Uterus (tissue), 3 donors: ENCODE measurements at regions not wholly inside any gene's neighbourhood (a gene's known extent, or its start where the extent isn't known, plus 50 kb on each side); places are given as distances from the start of the nearest gene placed in this dataset.

Experiments used
- DNase-seq, 2 donors: peaks; one replicate each; pipeline ENCODE4 v3.0.0-alpha.2; 2019 to 2020
- H3K27ac ChIP-seq, 2 donors: fragments of 200-600 bp; sonication (generic); 1 replicate in 1 of 2; 2 replicates in 1 of 2; pipeline ENCODE4 v1.5.1; 2016 to 2018
- H3K27me3 ChIP-seq, 2 donors: fragments of 200-600 bp; sonication (generic); one replicate each; pipeline ENCODE4 v1.5.1; 2018 to 2019; ENCODE audit warnings: control low read depth in 1 of 2
- H3K36me3 ChIP-seq, 2 donors: fragments of 200-600 bp; sonication (generic); one replicate each; pipeline ENCODE4 v1.5.1; 2019; ENCODE audit warnings: control low read depth in 1 of 2
- H3K4me1 ChIP-seq, 2 donors: fragments of 200-600 bp; sonication (generic); one replicate each; pipeline ENCODE4 v1.5.1; 2018 to 2019; ENCODE audit warnings: control low read depth in 1 of 2
- H3K4me3 ChIP-seq, 2 donors: fragments of 200-600 bp; sonication (generic); 1 replicate in 1 of 2; 2 replicates in 1 of 2; pipeline ENCODE4 v1.5.1; 2018 to 2019; ENCODE audit warnings: mild to moderate bottlenecking in 1 of 2
- H3K9me3 ChIP-seq, 2 donors: fragments of 200-600 bp; sonication (generic); one replicate each; pipeline ENCODE4 v1.5.1; 2019; ENCODE audit warnings: control low read depth in 1 of 2
- CTCF ChIP-seq, 4 experiments: fragments of 200-600 bp in 2 of 4; fragments of 450-650 bp in 2 of 4; sonication (generic) in 2 of 4; IDR thresholded peaks; one replicate each; pipeline ENCODE4 v1.5.1; 2016 to 2019; ENCODE audit warnings: antibody characterized with exemption in 4 of 4, mild to moderate bottlenecking in 2 of 4, moderate library complexity in 1 of 4
- POLR2A ChIP-seq, 2 donors: fragments of 450-650 bp; IDR thresholded peaks; one replicate each; pipeline ENCODE4 v1.6.1; 2016; ENCODE audit warnings: antibody characterized with exemption in 2 of 2, mild to moderate bottlenecking in 1 of 2, moderate library complexity in 1 of 2
- intact Hi-C: fragments of 100-400 bp; cut with DNase I; formaldehyde crosslinking; loops from one replicate; pipeline ENCODE4 v1.15.1; 2023; ENCODE audit warnings: low total_unique reads
- donor health status: DM: yes; HTN: yes; CAD: no.

GRCh38 chr21:38643404-38644023, 145.2 kb upstream of the ERG start:
- H3K27me3 ChIP-seq = no peaks in the 10 kb centered on the region
- no peak overlapping the region for H3K27ac ChIP-seq
- no peaks in the 10 kb centered on the region for H3K36me3 ChIP-seq
- H3K4me1 ChIP-seq = no peaks in the 10 kb centered on the region
- H3K9me3 ChIP-seq = no peaks in the 10 kb centered on the region
- intact Hi-C loops = no loop called here
- no peak for DNase-seq
- no peak for TF ChIP-seq CTCF (IDR thresholded peaks at IDR 0.05)
- no peak for TF ChIP-seq POLR2A (IDR thresholded peaks at IDR 0.05)
- no peak overlapping the region for H3K4me3 ChIP-seq

GRCh38 chr21:38645282-38645681, 147.0 kb upstream of the ERG start:
- intact Hi-C loops = no loop called here
- no peak overlapping the region for H3K4me3 ChIP-seq
- DNase-seq = no peak
- TF ChIP-seq POLR2A (IDR thresholded peaks at IDR 0.05) (no peak), CTCF (IDR thresholded peaks at IDR 0.05) (no peak)
- H3K4me1 ChIP-seq = no peaks in the 10 kb centered on the region
- no peak overlapping the region for H3K27ac ChIP-seq
- H3K36me3 ChIP-seq = no peaks in the 10 kb centered on the region
- no peaks in the 10 kb centered on the region for H3K27me3 ChIP-seq
- H3K9me3 ChIP-seq = no peaks in the 10 kb centered on the region

- Histone ChIP-seq H3K27me3 (no peaks in the 10 kb centered on the region), H3K36me3 (no peaks in the 10 kb centered on the region), H3K9me3 (no peaks in the 10 kb centered on the region), H3K27ac (no peak overlapping the region), H3K4me3 (no peak overlapping the region), H3K4me1 (no peaks in the 10 kb centered on the region)
- intact Hi-C loops = no loop called here
- no peak for DNase-seq
- TF ChIP-seq CTCF (IDR thresholded peaks at IDR 0.05) (no peak), POLR2A (IDR thresholded peaks at IDR 0.05) (no peak)
Measured at GRCh38 chr21:38646213-38646837, 148.0 kb upstream of the ERG start.

- DNase-seq = no peak
- H3K27me3 ChIP-seq = no peaks in the 10 kb centered on the region
- H3K4me1 ChIP-seq = no peaks in the 10 kb centered on the region
- no peak for TF ChIP-seq CTCF (IDR thresholded peaks at IDR 0.05)
- no peaks in the 10 kb centered on the region for H3K9me3 ChIP-seq
- H3K36me3 ChIP-seq = no peaks in the 10 kb centered on the region
- H3K27ac ChIP-seq = no peak overlapping the region
- H3K4me3 ChIP-seq = no peak overlapping the region
- intact Hi-C loops = no loop called here
Measured at GRCh38 chr21:38649120-38649519, 150.8 kb upstream of the ERG start.

- Histone ChIP-seq H3K9me3 (no peaks in the 10 kb centered on the region), H3K36me3 (no peaks in the 10 kb centered on the region), H3K27ac (no peak overlapping the region), H3K4me1 (no peaks in the 10 kb centered on the region), H3K4me3 (no peak overlapping the region), H3K27me3 (peaks cover 0 to 4% of the 10 kb centered on the region in 2 donors)
- TF ChIP-seq CTCF (IDR thresholded peaks at IDR 0.05) (no peak), POLR2A (IDR thresholded peaks at IDR 0.05) (no peak)
- DNase-seq = no peak
- intact Hi-C loops = no loop called here
Measured at GRCh38 chr21:38651570-38651969, 153.3 kb upstream of the ERG start.
